Astrocyte (in vitro differentiated cells and primary cell): ENCODE measurements at regions not wholly inside any gene's neighbourhood (a gene's known extent, or its start where the extent isn't known, plus 50 kb on each side); places are given as distances from the start of the nearest gene placed in this dataset.

ENCODE experiments used
- EZH2 ChIP-seq: IDR thresholded peaks from 2 replicates; pipeline ENCODE4 v1.6.1; 2012; ENCODE audit warnings: mild to moderate bottlenecking, low read length, inconsistent platforms; ENCODE audit not compliant: insufficient read depth
- TF ChIP-seq, protein P1 (sequence below): IDR thresholded peaks from 2 replicates; pipeline ENCODE4 v1.5.1; 2011; ENCODE audit warnings: low read depth, mild to moderate bottlenecking, inconsistent platforms, low read length, moderate library complexity; ENCODE audit not compliant: insufficient read depth

DNA sequence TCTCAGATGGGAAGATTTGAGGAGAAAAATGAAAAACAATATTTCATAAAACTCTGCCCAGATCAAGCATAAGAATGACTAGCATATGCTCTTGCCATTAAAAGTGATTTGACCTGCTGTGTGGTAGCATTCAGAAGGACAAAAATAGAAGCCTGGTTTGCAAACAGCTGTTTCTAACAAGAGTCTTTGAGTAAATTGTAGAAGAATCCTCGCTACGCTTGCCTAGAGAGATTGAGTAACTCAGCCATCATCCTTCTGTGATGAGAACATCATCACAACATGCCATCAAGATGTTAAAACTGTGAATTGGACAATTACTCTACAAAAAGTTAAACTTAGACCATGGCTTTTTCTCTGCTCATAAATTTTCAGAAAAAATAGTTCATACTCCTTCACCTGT is 168.9 kb upstream of the PUDP start:
- TF ChIP-seq EZH2: no peak
- TF ChIP-seq, protein P1, sequence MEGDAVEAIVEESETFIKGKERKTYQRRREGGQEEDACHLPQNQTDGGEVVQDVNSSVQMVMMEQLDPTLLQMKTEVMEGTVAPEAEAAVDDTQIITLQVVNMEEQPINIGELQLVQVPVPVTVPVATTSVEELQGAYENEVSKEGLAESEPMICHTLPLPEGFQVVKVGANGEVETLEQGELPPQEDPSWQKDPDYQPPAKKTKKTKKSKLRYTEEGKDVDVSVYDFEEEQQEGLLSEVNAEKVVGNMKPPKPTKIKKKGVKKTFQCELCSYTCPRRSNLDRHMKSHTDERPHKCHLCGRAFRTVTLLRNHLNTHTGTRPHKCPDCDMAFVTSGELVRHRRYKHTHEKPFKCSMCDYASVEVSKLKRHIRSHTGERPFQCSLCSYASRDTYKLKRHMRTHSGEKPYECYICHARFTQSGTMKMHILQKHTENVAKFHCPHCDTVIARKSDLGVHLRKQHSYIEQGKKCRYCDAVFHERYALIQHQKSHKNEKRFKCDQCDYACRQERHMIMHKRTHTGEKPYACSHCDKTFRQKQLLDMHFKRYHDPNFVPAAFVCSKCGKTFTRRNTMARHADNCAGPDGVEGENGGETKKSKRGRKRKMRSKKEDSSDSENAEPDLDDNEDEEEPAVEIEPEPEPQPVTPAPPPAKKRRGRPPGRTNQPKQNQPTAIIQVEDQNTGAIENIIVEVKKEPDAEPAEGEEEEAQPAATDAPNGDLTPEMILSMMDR: no peak
